Ishikawa (cell line): ENCODE measurements at regions not wholly inside any gene's neighbourhood (a gene's known extent, or its start where the extent isn't known, plus 50 kb on each side); places are given as distances from the start of the nearest gene placed in this dataset.

Source experiments
- CEBPB ChIP-seq: IDR thresholded peaks from 2 replicates; pipeline ENCODE4 v1.6.1; 2012
- CREB1 ChIP-seq: IDR thresholded peaks from 2 replicates; pipeline ENCODE4 v1.6.1; 2012; ENCODE audit warnings: low read depth
- FOXM1 ChIP-seq: IDR thresholded peaks from 2 replicates; pipeline ENCODE4 v1.6.1; 2012; ENCODE audit warnings: low read depth, borderline replicate concordance
- TCF12 ChIP-seq: IDR thresholded peaks from 2 replicates; pipeline ENCODE4 v1.6.1; 2012; ENCODE audit warnings: low read depth
- YY1 ChIP-seq: IDR thresholded peaks from 2 replicates; pipeline ENCODE4 v1.6.1; 2012; ENCODE audit warnings: low read depth
- TF ChIP-seq, protein P1 (sequence below): IDR thresholded peaks from 2 replicates; pipeline ENCODE4 v1.6.1; 2012
- TF ChIP-seq, protein P2 (sequence below): IDR thresholded peaks from 2 replicates; pipeline ENCODE4 v1.6.1; 2012

DNA sequence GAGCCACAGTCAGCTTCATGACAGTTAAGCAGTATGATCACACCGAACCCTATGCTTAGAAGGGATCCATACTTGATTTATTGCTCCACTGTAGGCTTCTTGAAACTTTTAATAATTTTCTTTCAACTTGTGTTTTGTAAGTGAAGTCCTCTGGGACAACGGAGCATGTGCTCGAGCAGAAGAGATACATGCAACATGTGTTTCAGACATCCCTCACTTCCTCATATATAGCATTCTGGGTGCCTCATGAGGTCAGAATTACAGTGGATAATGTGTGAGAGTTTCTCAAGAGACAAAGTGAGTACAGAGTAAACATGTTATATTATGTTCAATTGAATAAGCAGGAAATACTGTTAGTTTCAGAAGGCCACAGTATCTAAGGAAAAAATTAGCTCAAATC is 893.2 kb downstream of the FAT4 start:
- TF ChIP-seq, protein P1, sequence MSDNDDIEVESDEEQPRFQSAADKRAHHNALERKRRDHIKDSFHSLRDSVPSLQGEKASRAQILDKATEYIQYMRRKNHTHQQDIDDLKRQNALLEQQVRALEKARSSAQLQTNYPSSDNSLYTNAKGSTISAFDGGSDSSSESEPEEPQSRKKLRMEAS: no peak
- TF ChIP-seq TCF12 (no peak), CEBPB (no peak), FOXM1 (no peak), CREB1 (no peak), YY1 (no peak)
- TF ChIP-seq, protein P2, sequence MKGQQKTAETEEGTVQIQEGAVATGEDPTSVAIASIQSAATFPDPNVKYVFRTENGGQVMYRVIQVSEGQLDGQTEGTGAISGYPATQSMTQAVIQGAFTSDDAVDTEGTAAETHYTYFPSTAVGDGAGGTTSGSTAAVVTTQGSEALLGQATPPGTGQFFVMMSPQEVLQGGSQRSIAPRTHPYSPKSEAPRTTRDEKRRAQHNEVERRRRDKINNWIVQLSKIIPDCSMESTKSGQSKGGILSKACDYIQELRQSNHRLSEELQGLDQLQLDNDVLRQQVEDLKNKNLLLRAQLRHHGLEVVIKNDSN: no peak
